Activated CD4-positive, alpha-beta T cell treated with anti-CD3 and anti-CD28 coated beads for 36 hours (primary cell): ENCODE measurements at regions not wholly inside any gene's neighbourhood (a gene's known extent, or its start where the extent isn't known, plus 50 kb on each side); places are given as distances from the start of the nearest gene placed in this dataset.

Experiments
- ATAC-seq: fragments of 200-7000 bp; cut with Tn5 transposase; one replicate; pipeline ENCODE4 v1.10.0; 2021; ENCODE audit warnings: mild to moderate bottlenecking, moderate library complexity
- CTCF ChIA-PET: fragments of 350-600 bp; sonication (Branson Sonifier 250); formaldehyde crosslinking; loops from one replicate; lab custom pipeline; 2021; ENCODE audit warnings: antibody characterized with exemption; lab: Charles Lee
- POLR2A ChIA-PET: fragments of 350-600 bp; sonication (Branson Sonifier 250); formaldehyde crosslinking; loops from one replicate; lab custom pipeline; 2021; ENCODE audit warnings: antibody characterized with exemption, inconsistent platforms; lab: Charles Lee
- DNase-seq: peaks from one replicate; pipeline ENCODE4 v3.0.0-alpha.2; 2020
- H3K27ac Mint-ChIP-seq: one replicate; pipeline ENCODE4 v1.8.0; 2021; ENCODE audit warnings: mixed read lengths
- H3K27me3 Mint-ChIP-seq: one replicate; pipeline ENCODE4 v1.8.0; 2021; ENCODE audit warnings: mixed read lengths
- H3K36me3 Mint-ChIP-seq: one replicate; pipeline ENCODE4 v1.8.0; 2021; ENCODE audit warnings: low read depth, mixed read lengths
- H3K4me1 Mint-ChIP-seq: one replicate; pipeline ENCODE4 v1.8.0; 2021; ENCODE audit warnings: mixed read lengths
- H3K4me3 Mint-ChIP-seq: one replicate; pipeline ENCODE4 v1.8.0; 2021; ENCODE audit warnings: mild to moderate bottlenecking, moderate library complexity, mixed read lengths
- H3K9me3 Mint-ChIP-seq: one replicate; pipeline ENCODE4 v1.8.0; 2021; ENCODE audit warnings: low read depth, mixed read lengths
- intact Hi-C, 2 experiments: fragments of 100-400 bp; cut with DNase I in 1 of 2; cut with micrococcal nuclease in 1 of 2; formaldehyde crosslinking; loops; one replicate each; pipeline versions ENCODE4 v1.14.2 to v1.15.1; 2022 to 2024; cut with DNase I, micrococcal nuclease

DNA sequence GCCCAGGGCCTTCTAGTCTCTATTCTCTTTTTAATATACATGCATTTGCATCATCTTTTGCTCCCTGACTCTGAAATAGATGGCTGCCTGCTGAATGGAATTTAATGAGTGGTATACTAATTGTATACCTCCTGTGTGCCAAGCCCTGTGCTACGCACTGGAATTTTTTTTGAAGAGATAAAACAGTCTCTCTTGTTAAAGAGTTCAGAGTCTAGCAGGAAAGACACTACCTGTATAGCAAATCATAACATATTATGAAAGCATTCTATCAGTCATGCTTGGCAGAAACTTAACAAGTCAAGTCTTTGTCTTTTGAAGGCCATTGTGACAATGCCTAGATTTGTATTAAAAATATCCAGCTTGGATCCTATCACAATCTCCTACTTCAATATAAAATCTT, 63.7 kb upstream of the SESN3 start:
- no peak for DNase-seq
- H3K4me3 Mint-ChIP-seq: no peak overlapping the region
- CTCF ChIA-PET: interaction anchor here (0.9 kb wide), 1 partner anchor 228 kb away, joined by 3 read pairs; no protein-coding TSS in a partner anchor
- H3K27ac Mint-ChIP-seq: no peak overlapping the region
- H3K4me1 Mint-ChIP-seq: peaks cover 22% of the 10 kb centered on the region
- H3K27me3 Mint-ChIP-seq: no peaks in the 10 kb centered on the region
- H3K9me3 Mint-ChIP-seq: no peaks in the 10 kb centered on the region
- intact Hi-C loops: loop anchor here in 1 of 2 experiments (5.0 kb wide), 1 partner anchor 47 kb away; no protein-coding TSS in a partner anchor
- no peak for ATAC-seq
- POLR2A ChIA-PET: no interaction called here
- H3K36me3 Mint-ChIP-seq: no peaks in the 10 kb centered on the region

DNA sequence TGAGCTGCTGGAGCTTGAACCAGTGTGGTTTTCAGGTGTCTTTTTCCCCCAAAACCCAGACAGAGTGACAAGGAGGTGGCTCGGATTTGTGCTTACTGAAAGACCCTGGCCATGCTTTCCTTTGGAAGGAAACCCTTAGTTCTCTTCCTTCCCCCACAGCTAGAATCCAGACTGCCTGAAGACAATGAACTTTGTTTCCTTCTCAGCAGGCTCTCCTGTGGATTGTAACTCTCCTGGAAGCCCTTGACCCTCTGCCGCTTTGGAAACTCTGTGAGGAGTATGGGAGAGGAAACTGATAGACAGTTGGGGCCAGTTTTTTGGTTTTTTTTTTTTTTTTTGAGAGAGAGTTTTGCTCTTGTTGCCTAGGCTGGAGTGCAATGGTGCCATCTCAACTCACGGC, 62.1 kb upstream of the SESN3 start:
- ATAC-seq (no peak), DNase-seq (no peak)
- Mint-ChIP-seq H3K36me3 (no peaks in the 10 kb centered on the region), H3K9me3 (no peaks in the 10 kb centered on the region), H3K4me1 (peaks cover 7% of the 10 kb centered on the region), H3K27ac (no peak overlapping the region), H3K4me3 (no peak overlapping the region), H3K27me3 (no peaks in the 10 kb centered on the region)
- ChIA-PET CTCF (no interaction called here), POLR2A (no interaction called here)
- intact Hi-C loops: no loop called here

DNA sequence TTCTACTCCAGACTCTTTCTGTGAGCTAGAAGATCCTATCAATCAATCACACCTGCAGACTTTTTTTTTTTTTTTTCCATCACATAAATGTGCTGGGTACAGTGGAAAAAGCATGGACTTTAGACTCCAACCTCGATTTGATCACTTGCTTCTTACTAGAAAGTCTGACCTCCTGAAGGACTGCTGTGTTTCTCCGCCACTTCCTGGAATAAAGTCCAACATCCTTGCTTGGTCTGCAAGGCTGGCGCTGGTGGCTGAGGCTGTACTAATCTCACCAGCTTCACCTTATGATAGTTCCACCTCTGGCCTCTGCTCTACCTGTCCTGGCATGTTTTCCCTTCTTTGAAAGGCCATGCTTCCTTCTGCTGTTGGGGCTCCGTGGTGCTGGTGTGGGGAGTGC, 60.9 kb upstream of the SESN3 start:
- CTCF ChIA-PET: interaction anchor here (0.7 kb wide), 1 partner anchor 80 kb away, joined by 3 read pairs; no protein-coding TSS in a partner anchor
- ATAC-seq: no peak
- POLR2A ChIA-PET: interaction anchor here (0.7 kb wide), 1 partner anchor 24 kb away, joined by 9 read pairs; no protein-coding TSS in a partner anchor
- DNase-seq: no peak
- no peaks in the 10 kb centered on the region for H3K36me3 Mint-ChIP-seq
- intact Hi-C loops: no loop called here
- H3K9me3 Mint-ChIP-seq: no peaks in the 10 kb centered on the region
- no peaks in the 10 kb centered on the region for H3K27me3 Mint-ChIP-seq
- H3K4me3 Mint-ChIP-seq: no peak overlapping the region
- H3K27ac Mint-ChIP-seq: no peak overlapping the region
- no peaks in the 10 kb centered on the region for H3K4me1 Mint-ChIP-seq

- H3K27me3 Mint-ChIP-seq: no peaks in the 10 kb centered on the region
- POLR2A ChIA-PET: no interaction called here
- no peak overlapping the region for H3K27ac Mint-ChIP-seq
- peaks cover under 1% of the 10 kb centered on the region for H3K4me1 Mint-ChIP-seq
- H3K9me3 Mint-ChIP-seq: no peaks in the 10 kb centered on the region
- CTCF ChIA-PET: interaction anchor here (1.0 kb wide), 1 partner anchor 47 kb away, joined by 3 read pairs; no protein-coding TSS in a partner anchor
- H3K4me3 Mint-ChIP-seq: no peak overlapping the region
- intact Hi-C loops: no loop called here
- ATAC-seq (no peak), DNase-seq (no peak)
- no peaks in the 10 kb centered on the region for H3K36me3 Mint-ChIP-seq
Measured at GRCh38 chr11:95289378-95290101, 58.5 kb upstream of the SESN3 start.

DNA sequence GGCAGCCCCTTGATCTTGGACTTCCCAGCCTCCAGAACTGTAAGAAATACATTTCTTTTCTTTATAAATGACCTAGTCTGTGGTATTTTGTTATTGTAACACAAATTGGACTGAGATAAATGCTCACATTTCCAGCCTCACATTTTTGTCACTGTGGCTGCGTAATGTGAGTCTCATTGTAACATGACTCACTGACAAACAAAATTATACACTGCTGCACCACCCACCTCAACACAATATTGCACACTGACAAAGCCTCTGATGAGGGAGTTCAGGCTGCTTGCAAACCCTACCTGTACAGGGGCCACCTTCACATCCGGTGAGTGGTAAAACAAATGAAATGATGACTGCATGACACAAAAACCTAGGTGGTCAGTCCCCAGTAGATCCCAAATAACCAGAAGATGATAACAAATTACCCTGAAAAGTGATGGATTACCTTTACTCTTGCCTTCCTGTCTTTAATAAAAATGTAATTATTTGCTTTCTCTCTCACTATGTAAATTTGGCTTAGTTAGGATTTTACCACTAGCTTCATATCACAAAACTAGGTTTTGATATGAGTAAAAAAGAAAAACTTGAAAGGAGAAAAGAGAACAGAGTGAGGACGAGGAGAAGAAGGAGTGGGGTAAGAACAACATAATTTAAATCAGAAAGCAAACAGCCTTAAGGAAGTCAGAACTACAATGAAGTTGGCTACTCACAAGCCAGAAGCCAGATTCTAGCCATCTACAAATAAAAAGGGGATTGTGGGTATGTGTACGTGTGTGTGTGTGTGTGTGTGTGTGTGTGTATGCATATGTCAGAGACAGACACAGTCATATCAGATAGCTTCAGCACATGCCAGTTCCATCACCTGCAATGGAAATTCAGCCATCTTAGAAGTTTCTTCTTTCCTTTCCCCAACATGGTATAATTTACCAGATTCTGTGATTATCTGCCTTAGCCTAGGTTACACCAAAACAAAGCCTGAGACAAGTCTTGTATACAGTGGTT, 53.4 kb upstream of the SESN3 start:
- no peak overlapping the region for H3K27ac Mint-ChIP-seq
- H3K27me3 Mint-ChIP-seq: no peaks in the 10 kb centered on the region
- ChIA-PET POLR2A (interaction anchor here (0.6 kb wide), 1 partner anchor 25 kb away, joined by 4 read pairs; no protein-coding TSS in a partner anchor), CTCF (interaction anchor here (1.2 kb wide), 1 partner anchor 8 kb away, joined by 3 read pairs; no protein-coding TSS in a partner anchor)
- DNase-seq: no peak
- ATAC-seq: peak; percentile 72
- no peaks in the 10 kb centered on the region for H3K36me3 Mint-ChIP-seq
- intact Hi-C loops: no loop called here
- H3K4me3 Mint-ChIP-seq: no peak overlapping the region
- H3K9me3 Mint-ChIP-seq: no peaks in the 10 kb centered on the region
- peaks cover 6% of the 10 kb centered on the region for H3K4me1 Mint-ChIP-seq

- H3K36me3 Mint-ChIP-seq: no peaks in the 10 kb centered on the region
- H3K27ac Mint-ChIP-seq: no peak overlapping the region
Measured at GRCh38 chr11:95283650-95284049, 52.6 kb upstream of the SESN3 start.

DNA sequence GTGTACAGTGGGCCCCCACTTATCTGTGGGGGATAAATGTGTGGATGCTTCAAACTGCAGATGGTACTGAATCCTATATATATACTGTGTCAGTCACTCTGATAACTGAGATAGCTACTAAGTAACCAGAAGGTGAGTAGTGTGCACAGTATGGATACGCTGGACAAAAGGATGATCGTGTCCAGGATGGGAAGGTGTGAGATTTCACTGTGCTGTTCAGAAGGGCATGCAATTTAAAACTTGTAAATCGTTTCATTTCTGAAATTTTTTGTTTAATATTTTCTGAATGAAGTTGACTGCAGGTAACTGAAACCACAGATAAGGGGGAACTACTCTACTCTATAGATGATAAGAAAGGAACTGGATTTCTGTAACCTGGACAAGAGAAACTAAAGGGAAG, 52.1 kb upstream of the SESN3 start:
- H3K4me1 Mint-ChIP-seq: peaks cover 6% of the 10 kb centered on the region
- no peaks in the 10 kb centered on the region for H3K9me3 Mint-ChIP-seq
- ChIA-PET CTCF (interaction anchor here (1.2 kb wide), 1 partner anchor 422 kb away, joined by 3 read pairs; no protein-coding TSS in a partner anchor), POLR2A (no interaction called here)
- ATAC-seq (no peak), DNase-seq (no peak)
- H3K36me3 Mint-ChIP-seq: no peaks in the 10 kb centered on the region
- H3K4me3 Mint-ChIP-seq: no peak overlapping the region
- no peak overlapping the region for H3K27ac Mint-ChIP-seq
- no peaks in the 10 kb centered on the region for H3K27me3 Mint-ChIP-seq
- intact Hi-C loops: loop anchor here in 1 of 2 experiments (2.0 kb wide), 1 partner anchor 18 kb away; no protein-coding TSS in a partner anchor

More at GRCh38 chr11:95283650-95284049, 52.6 kb upstream of the SESN3 start:
- DNase-seq (no peak), ATAC-seq (no peak)
- no peaks in the 10 kb centered on the region for H3K27me3 Mint-ChIP-seq
- peaks cover 6% of the 10 kb centered on the region for H3K4me1 Mint-ChIP-seq
- POLR2A ChIA-PET: no interaction called here
- H3K9me3 Mint-ChIP-seq: no peaks in the 10 kb centered on the region
- intact Hi-C loops: loop anchor here in 1 of 2 experiments (2.0 kb wide), 1 partner anchor 19 kb away; no protein-coding TSS in a partner anchor
- no peak overlapping the region for H3K4me3 Mint-ChIP-seq
- CTCF ChIA-PET: no interaction called here

- CTCF ChIA-PET: interaction anchor here (0.9 to 1.3 kb wide), 3 partner anchors 11 to 423 kb away, joined by 3 read pairs; no protein-coding TSS in a partner anchor
- Mint-ChIP-seq H3K4me1 (peaks cover 6% of the 10 kb centered on the region), H3K27ac (no peak overlapping the region), H3K27me3 (no peaks in the 10 kb centered on the region), H3K9me3 (no peaks in the 10 kb centered on the region), H3K36me3 (no peaks in the 10 kb centered on the region), H3K4me3 (no peak overlapping the region)
- ATAC-seq: no peak
- intact Hi-C loops: loop anchor here in 1 of 2 experiments (2.0 kb wide), 1 partner anchor 18 kb away; no protein-coding TSS in a partner anchor
- no peak for DNase-seq
- POLR2A ChIA-PET: no interaction called here
Measured at GRCh38 chr11:95282291-95282751, 51.3 kb upstream of the SESN3 start.
